Lower lobe of right lung (tissue), 2 donors: ENCODE measurements at regions not wholly inside any gene's neighbourhood (a gene's known extent, or its start where the extent isn't known, plus 50 kb on each side); places are given as distances from the start of the nearest gene placed in this dataset.

Experiments used
- ATAC-seq, 2 donors: fragments of 200-7000 bp; cut with Tn5 transposase; one replicate each; pipeline ENCODE4 v1.9.1; 2020 to 2022; ENCODE audit warnings: mild to moderate bottlenecking in 2 of 2, moderate library complexity in 2 of 2
- DNase-seq: peaks from one replicate; pipeline ENCODE4 v3.0.0-alpha.2; 2020
- H3K27ac ChIP-seq: fragments of 200-600 bp; one replicate; pipeline ENCODE4 v1.8.0; 2022
- H3K27me3 ChIP-seq: fragments of 200-600 bp; one replicate; pipeline ENCODE4 v1.8.0; 2022; ENCODE audit warnings: low read depth
- H3K36me3 ChIP-seq: fragments of 200-600 bp; one replicate; pipeline ENCODE4 v1.8.0; 2022; ENCODE audit warnings: mild to moderate bottlenecking
- H3K4me1 ChIP-seq: fragments of 200-600 bp; one replicate; pipeline ENCODE4 v1.8.0; 2022
- H3K4me3 ChIP-seq: fragments of 200-600 bp; one replicate; pipeline ENCODE4 v1.8.0; 2022; ENCODE audit warnings: mild to moderate bottlenecking
- H3K9me3 ChIP-seq: fragments of 200-600 bp; one replicate; pipeline ENCODE4 v1.8.0; 2022
- intact Hi-C: fragments of 100-400 bp; cut with DNase I; formaldehyde crosslinking; loops from one replicate; pipeline ENCODE4 v1.11.0; 2022
- TF ChIP-seq, protein P1 (sequence below): fragments of 200-600 bp; IDR thresholded peaks from one replicate; pipeline ENCODE4 v1.8.0; 2022; ENCODE audit warnings: antibody characterized with exemption, mild to moderate bottlenecking
- donor health status: DM: no; HTN: yes; CAD: no; lungs with severe emphysema.

DNA sequence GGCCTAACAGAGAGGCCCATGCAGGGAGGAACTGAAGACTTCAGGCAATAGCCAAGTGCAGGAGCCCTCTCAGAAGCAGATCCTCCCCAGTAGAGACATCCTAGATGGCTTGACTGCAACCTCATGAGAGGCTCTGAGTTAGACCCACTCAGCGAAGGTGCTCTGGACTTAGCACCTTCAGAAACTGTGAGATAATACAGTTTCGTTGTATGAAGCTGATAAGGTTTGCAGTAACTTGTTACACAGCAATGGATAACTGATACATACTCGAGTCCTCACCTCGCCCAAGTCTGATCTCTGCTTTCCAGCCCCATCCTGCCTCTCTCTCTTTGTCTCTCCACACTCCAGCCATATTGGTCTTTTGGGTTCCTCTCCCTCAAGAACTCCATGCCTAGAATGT, 136.4 kb upstream of the EEPD1 start:
- Histone ChIP-seq H3K36me3 (no peaks in the 10 kb centered on the region), H3K9me3 (no peaks in the 10 kb centered on the region), H3K4me1 (no peaks in the 10 kb centered on the region), H3K4me3 (no peak overlapping the region), H3K27me3 (no peaks in the 10 kb centered on the region), H3K27ac (no peak overlapping the region)
- ATAC-seq: no peak
- intact Hi-C loops: no loop called here
- TF ChIP-seq, protein P1, sequence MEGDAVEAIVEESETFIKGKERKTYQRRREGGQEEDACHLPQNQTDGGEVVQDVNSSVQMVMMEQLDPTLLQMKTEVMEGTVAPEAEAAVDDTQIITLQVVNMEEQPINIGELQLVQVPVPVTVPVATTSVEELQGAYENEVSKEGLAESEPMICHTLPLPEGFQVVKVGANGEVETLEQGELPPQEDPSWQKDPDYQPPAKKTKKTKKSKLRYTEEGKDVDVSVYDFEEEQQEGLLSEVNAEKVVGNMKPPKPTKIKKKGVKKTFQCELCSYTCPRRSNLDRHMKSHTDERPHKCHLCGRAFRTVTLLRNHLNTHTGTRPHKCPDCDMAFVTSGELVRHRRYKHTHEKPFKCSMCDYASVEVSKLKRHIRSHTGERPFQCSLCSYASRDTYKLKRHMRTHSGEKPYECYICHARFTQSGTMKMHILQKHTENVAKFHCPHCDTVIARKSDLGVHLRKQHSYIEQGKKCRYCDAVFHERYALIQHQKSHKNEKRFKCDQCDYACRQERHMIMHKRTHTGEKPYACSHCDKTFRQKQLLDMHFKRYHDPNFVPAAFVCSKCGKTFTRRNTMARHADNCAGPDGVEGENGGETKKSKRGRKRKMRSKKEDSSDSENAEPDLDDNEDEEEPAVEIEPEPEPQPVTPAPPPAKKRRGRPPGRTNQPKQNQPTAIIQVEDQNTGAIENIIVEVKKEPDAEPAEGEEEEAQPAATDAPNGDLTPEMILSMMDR: no peak
- DNase-seq: no peak

- no peaks in the 10 kb centered on the region for H3K36me3 ChIP-seq
- no peaks in the 10 kb centered on the region for H3K4me1 ChIP-seq
- DNase-seq: no peak
- H3K4me3 ChIP-seq: no peak overlapping the region
- no peaks in the 10 kb centered on the region for H3K27me3 ChIP-seq
- intact Hi-C loops: no loop called here
- no peak overlapping the region for H3K27ac ChIP-seq
- ATAC-seq: no peak
- no peaks in the 10 kb centered on the region for H3K9me3 ChIP-seq
- TF ChIP-seq, protein P1: no peak
These were observed 135.9 kb upstream of the EEPD1 start for GRCh38 chr7:36017111-36017510.

DNA sequence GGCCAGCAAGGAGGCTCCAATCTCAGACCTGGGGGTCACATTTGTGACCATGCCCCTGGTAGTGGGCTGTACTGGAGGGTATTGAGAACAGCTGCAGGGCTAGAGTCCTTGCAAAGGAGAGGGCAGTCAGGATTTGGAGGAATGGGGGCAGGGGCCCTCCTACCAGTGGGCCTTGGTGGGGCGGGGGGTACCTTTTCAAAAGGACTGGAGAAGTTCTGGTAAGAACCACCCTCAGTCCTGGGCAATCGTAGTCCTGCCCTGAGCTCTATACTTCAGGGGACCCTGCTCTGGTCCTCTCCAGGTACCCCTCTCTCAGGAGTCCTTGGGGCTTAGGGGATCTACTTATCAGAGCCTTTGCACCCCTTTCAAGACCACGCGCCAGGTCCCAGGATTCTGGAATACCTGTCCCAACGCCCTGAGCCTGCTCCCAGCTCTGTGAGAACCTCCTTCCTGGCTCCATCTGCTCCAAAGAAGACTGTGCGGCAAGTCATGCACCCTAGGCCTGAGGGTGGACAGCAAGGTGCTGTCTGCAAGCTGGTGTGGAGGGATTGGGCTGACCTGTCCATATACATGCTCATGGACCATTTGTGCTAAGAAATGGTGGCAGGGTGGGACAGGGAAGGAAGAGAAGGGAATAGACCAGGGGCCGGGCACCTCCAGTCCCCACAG, 134.1 kb upstream of the EEPD1 start:
- Histone ChIP-seq H3K9me3 (no peaks in the 10 kb centered on the region), H3K4me1 (no peaks in the 10 kb centered on the region), H3K4me3 (no peak overlapping the region), H3K36me3 (no peaks in the 10 kb centered on the region), H3K27ac (no peak overlapping the region), H3K27me3 (no peaks in the 10 kb centered on the region)
- ATAC-seq: no peak
- intact Hi-C loops: no loop called here
- TF ChIP-seq, protein P1: no peak
- no peak for DNase-seq

DNA sequence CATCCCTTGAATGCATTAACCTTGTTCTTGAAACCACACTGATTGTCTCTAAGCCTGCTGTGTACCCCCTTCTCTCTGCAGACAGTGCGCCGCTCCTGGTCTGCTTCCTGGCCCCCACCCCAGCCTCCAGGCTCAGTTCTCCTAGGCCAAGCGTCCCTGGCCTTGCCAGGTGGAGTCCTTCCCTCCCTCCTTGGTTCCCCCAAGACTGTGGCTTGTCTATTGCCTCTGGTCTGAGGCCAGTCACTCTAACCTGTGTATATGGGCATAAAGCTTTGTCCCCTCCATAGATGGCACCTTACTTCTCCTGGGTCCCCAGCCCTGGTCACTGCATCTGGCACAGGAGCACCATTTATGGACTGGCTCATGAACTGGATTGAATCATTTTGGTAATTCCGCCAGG, 133.5 kb upstream of the EEPD1 start:
- TF ChIP-seq, protein P1: no peak
- H3K4me1 ChIP-seq: no peaks in the 10 kb centered on the region
- no peak overlapping the region for H3K4me3 ChIP-seq
- H3K27ac ChIP-seq: no peak overlapping the region
- no peaks in the 10 kb centered on the region for H3K36me3 ChIP-seq
- no peaks in the 10 kb centered on the region for H3K27me3 ChIP-seq
- no peaks in the 10 kb centered on the region for H3K9me3 ChIP-seq
- DNase-seq (no peak), ATAC-seq (no peak)
- intact Hi-C loops: no loop called here

DNA sequence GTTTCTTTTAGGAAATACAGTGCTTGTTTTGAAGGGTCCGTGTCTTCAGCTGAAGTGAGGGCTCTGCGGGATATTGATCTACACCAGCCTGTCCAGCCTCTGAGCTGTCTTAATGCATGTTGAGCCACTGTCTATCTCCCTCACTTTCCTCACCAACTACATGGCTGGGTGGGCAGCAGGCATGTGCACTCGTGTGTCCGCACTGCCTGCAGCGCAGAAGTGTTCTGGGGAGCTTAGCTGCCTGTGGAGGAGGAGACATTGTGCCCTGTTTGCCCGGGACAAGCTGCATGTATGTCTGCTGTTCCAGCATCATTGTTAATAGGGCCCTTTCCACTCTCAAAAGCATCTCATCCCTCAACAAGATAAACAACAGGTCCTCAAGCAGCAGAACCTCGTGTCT, 133.1 kb upstream of the EEPD1 start:
- no peaks in the 10 kb centered on the region for H3K4me1 ChIP-seq
- intact Hi-C loops: no loop called here
- no peaks in the 10 kb centered on the region for H3K9me3 ChIP-seq
- ATAC-seq (no peak), DNase-seq (no peak)
- no peaks in the 10 kb centered on the region for H3K36me3 ChIP-seq
- TF ChIP-seq, protein P1: no peak
- no peaks in the 10 kb centered on the region for H3K27me3 ChIP-seq
- no peak overlapping the region for H3K4me3 ChIP-seq
- no peak overlapping the region for H3K27ac ChIP-seq
